Hypothalamus (tissue), 51 donors: ENCODE measurements at regions not wholly inside any gene's neighbourhood (a gene's known extent, or its start where the extent isn't known, plus 50 kb on each side); places are given as distances from the start of the nearest gene placed in this dataset.
"Not testable (repeated sequence)": the region's sequence is repeated elsewhere in the genome, so short reads cannot be mapped to it uniquely, and the experiment has no call there.

ENCODE experiments used
- DNase-seq, 51 donors: peaks; one replicate each; lab custom pipeline; 2025; lab: John Stamatoyannopoulos, UW

- no peak for DNase-seq
Measured at GRCh38 chr11:98056945-98057344, 963.8 kb upstream of the CNTN5 start.

GRCh38 chr11:98059488-98059887 lies 961.3 kb upstream of the CNTN5 start:
- no peak for DNase-seq

- DNase-seq = no peak
Measured at GRCh38 chr11:98060759-98061158, 960.0 kb upstream of the CNTN5 start.

- DNase-seq = no peak
Measured at GRCh38 chr11:98061858-98062257, 958.9 kb upstream of the CNTN5 start.

GRCh38 chr11:98062714-98063113 lies 958.0 kb upstream of the CNTN5 start:
- DNase-seq = no peak

- DNase-seq = no peak
Measured at GRCh38 chr11:98068251-98068650, 952.5 kb upstream of the CNTN5 start.

- DNase-seq = not testable (repeated sequence)
Measured at GRCh38 chr11:98069147-98069546, 951.6 kb upstream of the CNTN5 start.

- no peak for DNase-seq
Measured at GRCh38 chr11:98069861-98070260, 950.9 kb upstream of the CNTN5 start.

- no peak for DNase-seq
Measured at GRCh38 chr11:98090861-98091505, 929.8 kb upstream of the CNTN5 start.

GRCh38 chr11:98099371-98099770 lies 921.4 kb upstream of the CNTN5 start:
- no peak for DNase-seq

GRCh38 chr11:98100689-98101088 lies 920.1 kb upstream of the CNTN5 start:
- no peak for DNase-seq

- DNase-seq = no peak
Measured at GRCh38 chr11:98101329-98101728, 919.4 kb upstream of the CNTN5 start.

- no peak for DNase-seq
Measured at GRCh38 chr11:98104249-98104648, 916.5 kb upstream of the CNTN5 start.

- DNase-seq = no peak
Measured at GRCh38 chr11:98107736-98108135, 913.0 kb upstream of the CNTN5 start.

GRCh38 chr11:98110030-98110429 lies 910.7 kb upstream of the CNTN5 start:
- DNase-seq = no peak

GRCh38 chr11:98115873-98116272 lies 904.9 kb upstream of the CNTN5 start:
- DNase-seq = no peak

- DNase-seq = no peak
Measured at GRCh38 chr11:98130117-98130625, 890.6 kb upstream of the CNTN5 start.

GRCh38 chr11:98136357-98136756 lies 884.4 kb upstream of the CNTN5 start:
- DNase-seq = no peak

GRCh38 chr11:98137437-98137836 lies 883.3 kb upstream of the CNTN5 start:
- DNase-seq = no peak

- no peak for DNase-seq
Measured at GRCh38 chr11:98143661-98144060, 877.1 kb upstream of the CNTN5 start.

GRCh38 chr11:98153752-98154151 lies 867.0 kb upstream of the CNTN5 start:
- no peak for DNase-seq

- no peak for DNase-seq
Measured at GRCh38 chr11:98155696-98156095, 865.1 kb upstream of the CNTN5 start.

GRCh38 chr11:98177925-98178324 lies 842.8 kb upstream of the CNTN5 start:
- DNase-seq = no peak
